Caco-2 (cell line): ENCODE measurements at regions not wholly inside any gene's neighbourhood (a gene's known extent, or its start where the extent isn't known, plus 50 kb on each side); places are given as distances from the start of the nearest gene placed in this dataset.
A peak's percentile ranks its signal among the peaks of the same experiment; 100 is the strongest.

Experiments used
- BruUV-seq: library from RNA; stranded (reverse); fragments of 400-500 nt; replicated peaks from 2 replicates; lab custom pipeline; 2021; lab: Mats Ljungman, UMichigan
- CTCF ChIA-PET: fragments of 300-600 bp; sonication (Branson Sonifier 250); formaldehyde crosslinking; loops from one replicate; lab custom pipeline; 2022; ENCODE audit warnings: antibody characterized with exemption; lab: Charles Lee
- POLR2A ChIA-PET: fragments of 300-600 bp; sonication (Branson Sonifier 250); formaldehyde crosslinking; loops from one replicate; lab custom pipeline; 2022; ENCODE audit warnings: antibody characterized with exemption; lab: Charles Lee
- DNase-seq, 2 experiments: peaks; one replicate each; pipeline versions ENCODE4 v3.0.0 to v3.0.0-alpha.2; 2020 to 2022
- H3K27me3 ChIP-seq: replicated peaks from 2 replicates; pipeline ENCODE4 v1.6.0; 2011; ENCODE audit warnings: low read length; ENCODE audit not compliant: control insufficient read depth, insufficient read depth
- H3K36me3 ChIP-seq: 2 replicates; pipeline ENCODE4 v1.5.1; 2011; ENCODE audit warnings: low read length; ENCODE audit not compliant: control insufficient read depth, insufficient read depth
- H3K4me1 ChIP-seq: fragments of 250-450 bp; sonication (Bioruptor Pico); 2 replicates; pipeline ENCODE4 v1.5.1; 2020; ENCODE audit warnings: mild to moderate bottlenecking
- H3K4me3 ChIP-seq: 2 replicates; pipeline ENCODE4 v1.5.1; 2011; ENCODE audit warnings: low read depth, mild to moderate bottlenecking, control low read depth, low read length
- H3K9me3 ChIP-seq: fragments of 250-450 bp; sonication (Bioruptor Pico); 2 replicates; pipeline ENCODE4 v1.5.1; 2020; ENCODE audit warnings: mild to moderate bottlenecking, moderate library complexity
- H3K27ac Mint-ChIP-seq: one replicate; pipeline ENCODE4 v1.8.0; 2022; ENCODE audit warnings: mixed read lengths; ENCODE audit not compliant: unreplicated experiment
- H3K27me3 Mint-ChIP-seq: one replicate; pipeline ENCODE4 v1.8.0; 2022; ENCODE audit warnings: mixed read lengths; ENCODE audit not compliant: insufficient read depth, unreplicated experiment
- H3K36me3 Mint-ChIP-seq: one replicate; pipeline ENCODE4 v1.8.0; 2022; ENCODE audit warnings: mild to moderate bottlenecking, mixed read lengths; ENCODE audit not compliant: insufficient read depth, unreplicated experiment
- H3K4me1 Mint-ChIP-seq: one replicate; pipeline ENCODE4 v1.8.0; 2022; ENCODE audit warnings: low read depth, mixed read lengths; ENCODE audit not compliant: unreplicated experiment
- H3K4me3 Mint-ChIP-seq: one replicate; pipeline ENCODE4 v1.8.0; 2022; ENCODE audit warnings: mild to moderate bottlenecking, moderate library complexity, mixed read lengths; ENCODE audit not compliant: unreplicated experiment
- H3K9me3 Mint-ChIP-seq: one replicate; pipeline ENCODE4 v1.8.0; 2022; ENCODE audit warnings: mixed read lengths; ENCODE audit not compliant: unreplicated experiment
- CTCF ChIP-seq, 2 experiments: fragments of 200-600 bp in 1 of 2; IDR thresholded peaks; 1 replicate in 1 of 2; 2 replicates in 1 of 2; pipeline versions ENCODE4 v1.5.1 to v1.8.0; 2011 to 2022; ENCODE audit warnings: antibody characterized with exemption in 1 of 2, control low read depth in 1 of 2, inconsistent platforms in 1 of 2, low read depth in 1 of 2, low read length in 1 of 2, mild to moderate bottlenecking in 1 of 2, moderate library complexity in 1 of 2; ENCODE audit not compliant: insufficient read depth in 1 of 2, severe bottlenecking in 1 of 2, unreplicated experiment in 1 of 2
- intact Hi-C: fragments of 100-400 bp; cut with micrococcal nuclease; formaldehyde crosslinking; loops from one replicate; pipeline ENCODE4 v1.10.0; 2022; ENCODE audit not compliant: unreplicated experiment

GRCh38 chr12:24134092-24134491 lies 184.6 kb upstream of the SOX5 start:
- Histone ChIP-seq H3K4me1 (peaks cover 62% of the 10 kb centered on the region), H3K36me3 (no peaks in the 10 kb centered on the region), H3K4me3 (no peak overlapping the region), H3K27me3 (no peaks in the 10 kb centered on the region), H3K9me3 (no peaks in the 10 kb centered on the region)
- TF ChIP-seq CTCF (IDR thresholded peaks at IDR 0.05; ENCODE audit: insufficient read depth in 1 of 2, low read depth in 1 of 2, low read length in 1 of 2, severe bottlenecking in 1 of 2, unreplicated experiment in 1 of 2): no peak
- no peak for DNase-seq
- H3K27me3 Mint-ChIP-seq: no peaks in the 10 kb centered on the region
- CTCF ChIA-PET: interaction anchor here (0.5 kb wide), 1 partner anchor 76 kb away, joined by 3 read pairs; no protein-coding TSS in a partner anchor
- H3K27ac Mint-ChIP-seq: peak overlapping the region; percentile 5
- H3K36me3 Mint-ChIP-seq: peaks cover 4% of the 10 kb centered on the region
- intact Hi-C loops: loop anchor here (2.0 kb wide), 1 partner anchor 97 kb away; no protein-coding TSS in a partner anchor
- peaks cover 51% of the 10 kb centered on the region for H3K4me1 Mint-ChIP-seq
- H3K4me3 Mint-ChIP-seq: no peak overlapping the region
- BruUV-seq: no TSS peak
- no peaks in the 10 kb centered on the region for H3K9me3 Mint-ChIP-seq
- POLR2A ChIA-PET: no interaction called here

- Histone ChIP-seq H3K27me3 (no peaks in the 10 kb centered on the region), H3K36me3 (no peaks in the 10 kb centered on the region), H3K9me3 (no peaks in the 10 kb centered on the region), H3K4me1 (peaks cover 62% of the 10 kb centered on the region), H3K4me3 (no peak overlapping the region)
- no peaks in the 10 kb centered on the region for H3K9me3 Mint-ChIP-seq
- H3K4me3 Mint-ChIP-seq: peak overlapping the region; percentile 34
- no TSS peak for BruUV-seq
- DNase-seq: peak; percentile 90 to 96
- no peak for TF ChIP-seq CTCF (IDR thresholded peaks at IDR 0.05; ENCODE audit: insufficient read depth in 1 of 2, low read depth in 1 of 2, low read length in 1 of 2, severe bottlenecking in 1 of 2, unreplicated experiment in 1 of 2)
- H3K36me3 Mint-ChIP-seq: peaks cover 4% of the 10 kb centered on the region
- intact Hi-C loops: loop anchor here (1.0 kb wide), 3 partner anchors 11 to 622 kb away; no protein-coding TSS in a partner anchor
- ChIA-PET POLR2A (no interaction called here), CTCF (interaction anchor here (0.5 kb wide), 1 partner anchor 75 kb away, joined by 3 read pairs; no protein-coding TSS in a partner anchor)
- H3K27me3 Mint-ChIP-seq: no peaks in the 10 kb centered on the region
- H3K4me1 Mint-ChIP-seq: peaks cover 51% of the 10 kb centered on the region
- H3K27ac Mint-ChIP-seq: peak overlapping the region; percentile 62
Measured at GRCh38 chr12:24133384-24133783, 183.9 kb upstream of the SOX5 start.

- Mint-ChIP-seq H3K27ac (peak overlapping the region; percentile 4), H3K4me1 (peaks cover 20% of the 10 kb centered on the region), H3K36me3 (no peaks in the 10 kb centered on the region), H3K9me3 (no peaks in the 10 kb centered on the region), H3K27me3 (no peaks in the 10 kb centered on the region), H3K4me3 (no peak overlapping the region)
- H3K4me3 ChIP-seq: no peak overlapping the region
- no peaks in the 10 kb centered on the region for H3K36me3 ChIP-seq
- ChIA-PET CTCF (no interaction called here), POLR2A (no interaction called here)
- TF ChIP-seq CTCF (IDR thresholded peaks at IDR 0.05; ENCODE audit: insufficient read depth in 1 of 2, low read depth in 1 of 2, low read length in 1 of 2, severe bottlenecking in 1 of 2, unreplicated experiment in 1 of 2): no peak
- BruUV-seq: no TSS peak
- peaks cover 28% of the 10 kb centered on the region for H3K4me1 ChIP-seq
- no peak for DNase-seq
- intact Hi-C loops: no loop called here
- H3K27me3 ChIP-seq: no peaks in the 10 kb centered on the region
- no peaks in the 10 kb centered on the region for H3K9me3 ChIP-seq
Measured at GRCh38 chr12:24127919-24128721, 178.7 kb upstream of the SOX5 start.
